ENCODE measurements at regions not wholly inside any gene's neighbourhood (a gene's known extent, or its start where the extent isn't known, plus 50 kb on each side); places are given as distances from the start of the nearest gene placed in this dataset.
A peak's percentile ranks its signal among the peaks of the same experiment; 100 is the strongest.
"Not testable (repeated sequence)": the region's sequence is repeated elsewhere in the genome, so short reads cannot be mapped to it uniquely, and the experiment has no call there.

DNA sequence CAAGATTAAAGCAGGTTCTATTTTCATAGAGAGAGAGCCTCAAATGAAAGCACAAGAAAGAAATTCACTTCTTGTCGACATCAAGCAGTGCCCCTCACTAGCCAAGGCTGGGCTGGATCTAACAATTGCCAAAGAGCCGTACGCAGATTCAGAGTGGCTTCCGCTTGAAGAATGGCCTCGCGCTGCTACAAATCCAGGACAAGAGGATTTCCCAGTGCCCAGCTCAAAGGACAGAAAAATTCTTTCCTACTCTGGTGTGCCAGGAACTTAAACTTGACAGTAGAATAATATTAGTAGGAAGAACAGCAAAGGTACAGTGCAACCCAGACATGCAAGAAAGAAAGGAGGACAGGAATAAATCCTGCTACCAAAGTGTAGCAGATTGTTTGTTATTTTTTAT lies 56.5 kb upstream of the PPARGC1A start:
- DNase-seq (ENCODE audit: low read depth) = no peak
- H3K4me3 ChIP-seq (ENCODE audit: low read depth, low read length) = no peak overlapping the region
- no peak for TF ChIP-seq CTCF (conservative IDR thresholded peaks at IDR 0.05; ENCODE audit: low read depth, low read length)

DNA sequence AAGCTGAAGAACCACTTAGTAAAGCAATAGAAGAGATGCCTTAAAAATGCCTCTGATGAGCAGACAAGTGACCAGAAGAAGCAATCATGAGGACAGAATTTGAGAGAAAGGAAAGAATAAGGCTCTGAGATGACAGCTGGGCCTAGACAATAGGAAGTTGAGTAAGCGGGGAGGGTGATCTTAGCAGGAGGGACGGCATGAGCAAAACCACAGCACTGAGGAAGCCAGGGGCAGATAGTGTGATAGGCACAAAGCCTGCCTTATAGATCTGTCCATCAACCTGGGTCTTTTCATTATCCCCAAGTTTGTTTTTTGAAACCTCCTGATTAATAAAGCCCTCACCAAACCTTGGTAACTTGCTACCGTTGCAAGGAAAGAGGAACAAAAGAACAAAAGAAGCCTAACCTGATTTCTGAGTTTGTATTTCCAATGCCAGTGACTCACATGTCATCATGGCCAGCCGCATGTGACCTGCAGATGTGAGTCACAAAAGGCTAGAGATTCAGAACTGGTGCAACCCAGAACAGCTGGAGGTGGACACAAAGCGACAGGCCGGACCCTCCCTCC lies 55.7 kb upstream of the PPARGC1A start:
- TF ChIP-seq CTCF (conservative IDR thresholded peaks at IDR 0.05; ENCODE audit: low read depth, low read length) = no peak
- peak; percentile 75 for DNase-seq (ENCODE audit: low read depth)

DNA sequence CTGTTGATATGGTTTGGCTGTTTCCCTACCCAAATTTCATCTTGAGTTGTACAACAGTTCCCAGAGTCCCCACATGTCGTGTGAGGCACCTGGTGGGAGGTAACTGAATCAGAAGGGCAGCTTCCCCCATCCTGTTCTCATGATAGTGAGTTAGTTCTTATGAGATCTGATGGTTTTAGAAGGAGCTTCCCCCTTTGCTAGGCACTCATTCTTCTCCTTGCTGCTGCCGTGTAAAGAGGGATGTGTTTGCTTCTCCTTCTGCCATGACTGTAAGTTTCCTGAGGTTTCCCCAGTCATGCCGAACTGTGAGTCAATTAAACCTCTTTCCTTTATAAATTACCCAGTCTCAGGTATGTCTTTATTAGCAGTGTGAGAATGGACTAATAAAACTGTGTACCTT lies 54.7 kb upstream of the PPARGC1A start:
- not testable (repeated sequence) for H3K4me3 ChIP-seq (ENCODE audit: low read depth, low read length); DNase-seq (ENCODE audit: low read depth)

More for the DNA sequence above, 55.7 kb upstream of the PPARGC1A start:
- H3K4me3 ChIP-seq (ENCODE audit: low read depth, low read length) = no peak overlapping the region

GRCh38 chr4:23943478-23943877 lies 53.6 kb upstream of the PPARGC1A start:
- no peak for TF ChIP-seq CTCF (conservative IDR thresholded peaks at IDR 0.05; ENCODE audit: low read depth, low read length)
- no peak overlapping the region for H3K4me3 ChIP-seq (ENCODE audit: low read depth, low read length)
- DNase-seq (ENCODE audit: low read depth) = no peak

GRCh38 chr4:23942471-23942870 lies 52.6 kb upstream of the PPARGC1A start:
- no peak for DNase-seq (ENCODE audit: low read depth)
- no peak overlapping the region for H3K4me3 ChIP-seq (ENCODE audit: low read depth, low read length)
- no peak for TF ChIP-seq CTCF (conservative IDR thresholded peaks at IDR 0.05; ENCODE audit: low read depth, low read length)

Data from choroid plexus epithelial cell (primary cell).